HS-5 (cell line): ENCODE measurements at regions not wholly inside any gene's neighbourhood (a gene's known extent, or its start where the extent isn't known, plus 50 kb on each side); places are given as distances from the start of the nearest gene placed in this dataset.
"Not testable (repeated sequence)": the region's sequence is repeated elsewhere in the genome, so short reads cannot be mapped to it uniquely, and the experiment has no call there.

ENCODE experiments used
- DNase-seq: peaks from one replicate; pipeline ENCODE4 v3.0.0-alpha.2; 2012; ENCODE audit warnings: low read depth

- DNase-seq, result no peak
Observed at GRCh38 chr13:24618011-24618955, 61.9 kb upstream of the ATP12A start.

DNA sequence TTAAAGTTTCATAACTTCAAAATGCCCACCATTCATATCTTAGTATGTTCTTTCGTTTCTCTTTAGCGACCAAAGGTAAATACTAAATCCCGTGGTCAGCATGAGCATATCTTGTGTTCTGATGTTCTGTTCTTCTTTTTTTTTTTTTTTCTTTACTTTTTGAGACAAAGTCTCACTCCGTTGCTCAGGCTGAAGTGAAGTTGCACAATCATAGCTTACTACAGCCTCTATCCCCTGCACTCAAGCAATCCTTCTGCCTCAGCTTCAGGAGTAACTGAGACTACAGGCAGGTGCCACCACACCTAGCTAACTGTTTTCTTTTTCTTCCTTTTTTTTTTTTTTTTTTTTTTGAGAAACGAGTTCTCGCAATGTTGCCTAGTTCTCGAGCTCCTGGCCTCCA lies 60.9 kb upstream of the ATP12A start:
- DNase-seq, result no peak

- not testable (repeated sequence) for DNase-seq
Observed at GRCh38 chr13:24622481-24623148, 57.6 kb upstream of the ATP12A start.

DNA sequence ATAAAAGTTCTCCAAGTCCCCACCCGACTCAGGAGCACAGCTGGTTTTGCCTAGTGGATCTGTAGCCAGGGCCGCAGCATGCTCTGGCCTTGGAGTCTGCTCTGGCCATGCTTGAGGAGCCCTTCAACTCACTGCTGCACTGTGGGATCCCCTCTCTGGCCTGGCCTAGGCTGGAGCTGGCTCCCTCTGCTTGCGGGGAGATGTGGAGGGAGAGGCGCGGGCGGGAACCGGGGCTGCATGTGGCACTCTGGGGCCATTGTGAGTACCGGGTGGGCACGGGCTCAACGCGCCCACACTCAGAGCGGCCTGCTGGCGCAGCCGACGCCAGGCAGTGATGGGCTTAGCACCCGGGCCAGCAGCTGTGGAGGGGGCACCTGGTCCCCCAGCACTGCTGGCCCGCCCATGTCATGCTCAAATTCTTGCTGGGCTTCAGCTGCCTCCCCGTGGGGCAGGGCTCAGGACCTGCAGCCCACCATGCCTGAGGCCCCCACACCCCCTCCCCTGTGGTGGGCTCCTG lies 57.0 kb upstream of the ATP12A start:
- DNase-seq, result no peak

- no peak for DNase-seq
Observed at GRCh38 chr13:24624363-24624762, 55.8 kb upstream of the ATP12A start.

DNA sequence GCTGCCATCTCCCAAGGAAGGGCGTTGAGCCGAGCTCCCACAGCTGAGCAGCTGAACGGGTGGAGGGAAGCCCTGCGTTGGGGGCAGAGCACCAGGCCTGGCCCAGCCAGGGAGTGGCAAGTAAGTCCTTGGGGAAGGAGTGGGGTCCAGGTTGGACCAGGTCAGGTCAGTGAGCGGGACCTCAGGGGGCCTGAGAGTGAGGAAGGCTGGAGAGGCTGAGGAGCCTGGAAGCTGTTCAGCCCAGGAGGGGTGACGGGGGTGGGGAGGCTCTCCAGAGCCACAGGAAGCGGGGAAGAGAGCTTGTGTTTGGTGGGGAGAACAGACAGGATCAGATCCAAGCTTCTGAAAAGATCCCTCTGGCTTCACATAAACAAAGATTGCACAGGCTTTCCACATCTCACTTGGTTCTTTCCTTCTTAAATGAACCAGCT lies 55.4 kb upstream of the ATP12A start:
- DNase-seq, result no peak

- no peak for DNase-seq
Observed at GRCh38 chr13:24625331-24625731, 54.9 kb upstream of the ATP12A start.

- DNase-seq, result no peak
Observed at GRCh38 chr13:24625870-24626849, 54.0 kb upstream of the ATP12A start.

- no peak for DNase-seq
Observed at GRCh38 chr13:24627090-24627714, 53.0 kb upstream of the ATP12A start.

DNA sequence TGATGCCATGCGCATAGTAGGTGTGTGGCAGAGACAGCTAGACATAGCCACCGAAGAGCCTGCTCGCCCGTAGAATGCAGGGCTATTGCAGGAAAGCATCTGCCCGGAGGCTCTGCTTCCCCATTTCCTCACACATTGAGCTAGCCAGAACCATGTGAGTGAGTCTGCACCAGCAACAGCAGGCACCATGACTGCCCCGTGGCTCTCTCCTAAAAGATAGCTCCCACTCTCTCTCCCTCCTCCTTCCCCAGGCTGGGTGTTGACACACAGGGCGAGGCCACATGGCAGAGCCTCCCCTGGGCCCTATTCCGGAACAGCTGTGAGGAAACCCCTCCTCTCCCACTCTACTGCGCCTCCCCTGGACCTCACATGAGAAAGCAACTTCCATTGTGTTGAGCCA lies 52.3 kb upstream of the ATP12A start:
- DNase-seq, result no peak

GRCh38 chr13:24629320-24629719 lies 50.9 kb upstream of the ATP12A start:
- DNase-seq, result no peak

- no peak for DNase-seq
Observed at GRCh38 chr13:24630121-24630520, 50.1 kb upstream of the ATP12A start.
